HG03095 (cell line): ENCODE measurements at regions not wholly inside any gene's neighbourhood (a gene's known extent, or its start where the extent isn't known, plus 50 kb on each side); places are given as distances from the start of the nearest gene placed in this dataset.
"Not testable (repeated sequence)": the region's sequence is repeated elsewhere in the genome, so short reads cannot be mapped to it uniquely, and the experiment has no call there.

ENCODE experiments used
- ATAC-seq: cut with Tn5 transposase; IDR thresholded peaks from one replicate; pipeline ENCODE4 v1.9.1; 2021; ENCODE audit warnings: moderate library complexity; ENCODE audit not compliant: unreplicated experiment

- no peak for ATAC-seq
These were observed 623.5 kb upstream of the DDX18 start for GRCh38 chr2:117190856-117191559.

GRCh38 chr2:117195381-117195780, 619.1 kb upstream of the DDX18 start:
- ATAC-seq, result no peak

DNA sequence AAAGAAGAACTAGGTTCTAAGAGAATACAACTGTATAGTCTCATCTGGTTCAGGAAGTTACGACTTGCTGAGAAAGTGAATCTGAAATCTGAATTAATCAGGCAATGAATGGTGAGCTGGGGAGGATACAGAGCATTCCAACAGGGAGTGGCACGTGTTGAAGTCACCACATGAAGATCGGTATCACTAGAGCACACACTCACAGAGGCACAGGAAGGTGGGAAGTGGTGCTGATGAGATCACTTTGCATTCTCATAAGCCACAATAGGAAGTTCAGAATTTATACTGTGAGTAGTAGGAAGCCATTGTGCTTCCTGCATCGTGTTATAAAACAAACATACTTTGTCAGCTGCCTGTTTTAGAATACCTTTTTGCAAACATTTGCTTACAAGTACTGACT, 615.0 kb upstream of the DDX18 start:
- ATAC-seq, result no peak

GRCh38 chr2:117212562-117212961, 601.9 kb upstream of the DDX18 start:
- no peak for ATAC-seq

- ATAC-seq, result no peak
These were observed 597.3 kb upstream of the DDX18 start for GRCh38 chr2:117217145-117217544.

DNA sequence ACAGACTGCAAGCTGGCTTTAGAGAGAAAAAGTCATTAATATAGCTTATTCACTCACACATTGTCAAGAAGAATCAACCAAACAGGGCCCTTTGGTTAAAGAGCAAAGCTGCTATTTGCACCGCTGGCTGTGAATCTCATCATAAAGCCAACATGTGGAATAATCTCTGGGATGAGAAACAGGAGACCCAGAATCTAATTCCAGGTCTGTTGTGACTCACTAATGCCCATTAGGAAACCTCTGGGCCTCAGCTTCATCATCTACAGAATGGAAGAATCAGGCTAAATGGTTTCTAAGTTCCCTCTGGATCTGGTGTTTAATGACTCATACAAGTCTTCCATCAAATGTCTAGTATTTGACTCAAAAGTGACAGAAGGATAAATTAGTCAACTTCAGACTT, 591.7 kb upstream of the DDX18 start:
- ATAC-seq, result no peak

GRCh38 chr2:117232305-117232704, 582.2 kb upstream of the DDX18 start:
- no peak for ATAC-seq

DNA sequence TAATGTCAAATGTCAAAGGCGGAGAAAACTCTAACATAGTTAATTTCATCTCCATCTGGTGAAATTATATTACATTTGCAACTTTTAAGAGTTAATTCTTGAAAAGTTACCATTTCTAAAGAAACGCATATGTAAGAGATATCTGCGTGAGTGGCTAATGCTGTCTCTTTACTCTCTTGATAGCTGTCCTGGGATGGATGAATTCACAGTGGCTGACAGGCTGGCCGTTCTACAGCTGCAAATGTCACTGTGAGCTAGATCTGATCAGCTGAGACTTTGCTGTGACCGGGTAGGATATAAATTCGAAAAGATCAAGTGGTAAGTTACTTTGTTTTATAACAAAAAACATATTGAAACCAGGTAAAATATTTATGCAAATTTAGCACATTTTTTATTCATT, 557.1 kb upstream of the DDX18 start:
- ATAC-seq, result no peak

GRCh38 chr2:117269574-117269973, 544.9 kb upstream of the DDX18 start:
- ATAC-seq, result no peak

DNA sequence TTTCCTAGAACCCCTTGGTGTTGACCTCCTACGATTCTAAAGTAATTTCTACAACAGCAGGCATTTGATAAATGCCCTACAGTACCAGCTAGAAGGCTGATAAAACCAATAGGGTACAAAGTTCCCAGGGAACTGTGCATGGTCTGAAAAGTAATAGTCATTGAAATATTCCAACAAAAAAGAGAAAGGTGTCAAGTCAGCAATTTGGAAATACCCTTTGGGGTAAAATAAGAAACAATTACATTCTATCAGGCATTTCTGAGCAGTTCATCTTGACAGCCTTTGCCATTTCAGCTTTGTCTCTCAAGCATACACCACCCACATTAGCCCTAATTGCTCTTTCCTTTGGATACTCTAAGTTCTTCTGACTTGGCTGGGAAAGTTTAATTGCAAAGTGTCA, 542.9 kb upstream of the DDX18 start:
- ATAC-seq, result no peak

- no peak for ATAC-seq
These were observed 541.4 kb upstream of the DDX18 start for GRCh38 chr2:117273009-117273671.

DNA sequence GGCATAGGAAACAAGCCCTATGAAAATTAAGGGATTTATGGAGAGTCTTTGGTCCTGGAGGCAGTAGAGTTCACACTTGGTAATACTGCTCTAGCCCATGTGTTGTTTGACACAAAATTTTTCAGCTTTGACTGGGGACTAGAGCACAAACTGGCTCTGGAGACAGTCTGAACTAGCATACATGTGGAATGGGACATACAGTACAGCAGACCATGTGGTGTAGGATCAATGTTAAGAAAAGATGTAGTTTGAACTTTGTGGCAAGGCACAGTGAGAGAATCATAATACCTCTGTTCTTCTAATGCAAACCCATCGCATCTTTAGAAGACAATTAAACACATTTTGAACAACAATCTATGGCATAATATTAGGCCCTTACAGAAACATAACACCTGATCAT, 521.5 kb upstream of the DDX18 start:
- no peak for ATAC-seq

- no peak for ATAC-seq
These were observed 515.0 kb upstream of the DDX18 start for GRCh38 chr2:117299451-117299850.

DNA sequence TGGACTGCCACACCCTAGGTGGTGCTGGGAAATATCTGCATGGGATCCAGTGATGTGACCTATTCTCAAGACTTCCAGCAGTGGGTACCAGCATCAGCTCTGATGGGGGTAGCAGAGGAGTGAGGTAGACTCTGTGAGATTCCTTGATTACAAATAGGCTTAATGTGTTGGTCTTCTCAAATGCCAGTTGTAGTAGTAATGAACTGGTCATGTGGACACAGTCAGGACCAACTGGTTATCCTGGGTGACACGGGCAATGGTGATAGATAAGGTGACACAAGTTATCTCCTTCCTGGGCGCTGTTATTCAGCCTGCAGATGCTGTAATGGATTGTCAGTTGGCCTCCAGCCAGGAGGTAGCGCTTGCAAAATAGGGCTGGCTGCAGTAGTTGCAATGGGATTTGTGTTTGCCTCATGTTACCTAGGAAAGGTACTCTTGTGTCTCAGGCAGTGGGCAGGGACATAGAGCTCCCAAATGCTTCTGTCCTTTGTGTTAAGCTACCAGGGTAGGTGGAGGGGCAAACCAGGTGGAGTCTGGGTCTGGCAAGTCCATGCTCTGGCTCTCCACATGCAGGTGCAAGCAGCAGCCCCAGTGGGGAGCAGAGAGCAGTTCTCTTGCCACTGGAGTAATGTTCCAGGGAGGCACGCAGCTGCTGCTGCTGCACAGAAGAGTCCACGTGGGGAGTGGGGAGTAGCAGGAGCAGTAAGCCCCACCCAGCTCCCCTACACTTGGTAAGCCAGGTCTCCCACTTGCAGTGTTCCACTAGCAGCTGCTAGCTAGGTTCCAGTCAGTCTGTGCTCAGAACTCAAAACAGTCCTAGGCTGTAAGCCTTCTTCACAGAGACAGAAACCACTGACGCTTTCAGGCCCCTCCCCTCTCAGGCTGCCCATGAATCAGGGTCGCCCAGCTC, 505.4 kb upstream of the DDX18 start:
- ATAC-seq, result no peak

DNA sequence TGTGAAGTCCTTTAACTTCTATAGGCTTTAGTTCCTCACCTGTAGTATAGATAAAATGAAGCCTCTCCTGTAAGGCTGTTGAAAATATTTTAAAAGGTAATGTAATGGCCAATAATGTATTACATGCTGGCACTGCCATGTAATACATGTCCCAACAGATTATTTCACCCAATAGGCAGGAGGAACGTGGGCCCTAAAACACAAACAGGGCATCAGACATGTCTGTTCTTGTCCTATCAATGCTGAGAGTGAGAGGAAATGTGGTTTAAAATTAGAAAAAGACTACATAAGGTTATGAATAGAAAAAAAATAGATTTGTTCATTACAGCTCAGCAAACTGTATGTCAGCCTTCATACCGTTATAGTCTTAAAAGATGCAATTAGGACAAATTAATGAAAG, 492.7 kb upstream of the DDX18 start:
- no peak for ATAC-seq

- ATAC-seq, result no peak
These were observed 491.2 kb upstream of the DDX18 start for GRCh38 chr2:117323331-117323730.

DNA sequence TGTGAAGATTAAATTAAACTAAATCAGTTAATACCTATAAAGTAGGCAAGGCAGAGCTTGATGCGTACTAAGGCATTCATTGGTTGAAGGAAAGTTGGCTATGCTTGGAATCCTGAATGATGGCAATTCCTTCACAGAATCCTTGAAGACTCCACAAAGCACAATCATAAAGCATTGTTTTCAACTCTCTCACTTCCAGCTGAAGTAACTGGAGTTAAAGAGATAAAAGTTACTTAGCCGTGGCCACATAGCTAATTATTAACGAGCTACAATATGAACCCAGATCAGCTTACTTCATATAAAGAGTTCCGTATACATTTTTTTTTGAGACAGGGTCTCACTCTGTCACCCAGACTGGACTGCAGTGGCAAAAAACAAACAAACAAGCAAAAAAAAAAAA, 483.9 kb upstream of the DDX18 start:
- ATAC-seq, result no peak

DNA sequence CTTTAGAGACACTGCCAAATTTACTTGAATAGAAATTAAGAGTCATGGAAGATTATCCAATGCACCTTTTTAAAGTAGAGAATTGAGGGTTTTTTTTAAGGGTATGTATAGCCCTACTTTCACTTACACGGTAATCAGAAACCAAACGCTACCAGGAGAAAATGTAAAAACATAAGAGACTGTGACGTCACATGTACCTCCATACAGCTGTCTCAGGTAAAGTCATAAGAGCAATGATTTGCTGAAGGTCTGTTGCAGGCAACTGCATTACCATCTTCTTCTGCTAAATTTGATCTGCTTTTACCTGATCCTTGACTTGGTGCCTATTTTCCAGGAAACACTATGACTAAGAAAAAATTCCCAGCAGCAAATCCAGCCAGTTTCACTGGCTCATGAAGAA, 478.5 kb upstream of the DDX18 start:
- ATAC-seq, result no peak

- ATAC-seq, result no peak
These were observed 478.0 kb upstream of the DDX18 start for GRCh38 chr2:117336496-117336895.

DNA sequence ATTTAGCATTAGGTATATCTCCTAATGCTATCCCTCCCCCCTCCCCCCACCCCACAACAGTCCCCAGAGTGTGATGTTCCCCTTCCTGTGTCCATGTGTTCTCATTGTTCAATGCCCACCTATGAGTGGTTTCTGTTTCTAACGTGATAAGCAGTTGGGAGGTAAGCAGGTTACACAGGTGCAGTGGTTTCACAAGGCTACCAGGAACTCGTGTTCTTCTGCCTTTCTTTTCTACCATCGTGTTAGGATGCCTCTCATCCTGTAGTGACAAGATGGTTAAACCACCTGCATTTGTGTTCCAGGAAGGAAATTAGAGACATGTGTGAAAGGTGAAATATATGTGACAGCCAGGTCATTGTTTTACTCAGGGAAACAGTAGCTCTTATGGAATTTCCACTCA, 476.5 kb upstream of the DDX18 start:
- not testable (repeated sequence) for ATAC-seq

GRCh38 chr2:117339980-117340379, 474.5 kb upstream of the DDX18 start:
- ATAC-seq, result no peak

GRCh38 chr2:117341690-117342089, 472.8 kb upstream of the DDX18 start:
- ATAC-seq, result no peak
